ENCODE measurements at regions not wholly inside any gene's neighbourhood (a gene's known extent, or its start where the extent isn't known, plus 50 kb on each side); places are given as distances from the start of the nearest gene placed in this dataset.

DNA sequence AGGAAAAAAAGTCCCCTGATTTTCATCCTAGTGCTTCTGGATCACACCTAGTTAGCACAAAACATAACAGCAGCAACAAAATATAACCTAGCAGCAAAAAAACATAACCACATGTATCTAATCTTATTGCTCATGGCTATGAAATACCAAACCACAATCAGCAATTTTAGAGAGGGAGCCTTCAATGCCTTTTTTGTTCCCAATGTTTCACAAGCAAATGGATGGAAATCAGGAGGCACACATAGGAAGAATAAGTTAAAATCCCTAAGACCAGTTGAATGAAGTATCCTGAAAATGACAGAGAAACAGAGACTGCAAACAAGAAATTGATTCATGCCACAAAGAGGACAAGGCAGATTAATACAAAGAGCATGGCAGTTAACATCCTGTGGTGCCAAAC lies 361.6 kb downstream of the GPM6A start:
- DNase-seq, result no peak

GRCh38 chr4:175451238-175451965 lies 360.7 kb downstream of the GPM6A start:
- DNase-seq, result no peak

- DNase-seq, result peak; percentile 25
Measured at GRCh38 chr4:175453456-175453855, 358.6 kb downstream of the GPM6A start.

- no peak for DNase-seq
Measured at GRCh38 chr4:175456131-175456530, 355.9 kb downstream of the GPM6A start.

- DNase-seq, result no peak
Measured at GRCh38 chr4:175457956-175458355, 354.1 kb downstream of the GPM6A start.

DNA sequence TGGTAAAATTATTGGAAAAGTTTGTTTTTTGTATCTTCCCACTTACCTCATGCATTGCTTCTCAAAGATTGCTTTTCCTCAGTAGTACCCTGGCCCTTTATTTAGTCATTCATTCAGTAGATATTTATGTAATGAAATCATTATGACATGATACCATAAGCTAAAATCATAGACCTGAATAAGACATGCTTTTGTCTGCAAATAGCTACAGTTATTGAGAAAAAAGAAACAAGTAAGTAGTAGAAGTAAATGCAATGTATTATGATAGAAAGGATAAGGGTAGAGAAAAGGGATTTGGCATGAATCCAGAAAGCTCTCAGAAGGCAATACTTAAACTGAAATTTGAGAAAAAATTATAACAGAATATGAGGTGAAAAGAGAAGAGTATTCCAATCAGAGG lies 352.5 kb downstream of the GPM6A start:
- peak; percentile 5 for DNase-seq

GRCh38 chr4:175460414-175460813 lies 351.6 kb downstream of the GPM6A start:
- no peak for DNase-seq

DNA sequence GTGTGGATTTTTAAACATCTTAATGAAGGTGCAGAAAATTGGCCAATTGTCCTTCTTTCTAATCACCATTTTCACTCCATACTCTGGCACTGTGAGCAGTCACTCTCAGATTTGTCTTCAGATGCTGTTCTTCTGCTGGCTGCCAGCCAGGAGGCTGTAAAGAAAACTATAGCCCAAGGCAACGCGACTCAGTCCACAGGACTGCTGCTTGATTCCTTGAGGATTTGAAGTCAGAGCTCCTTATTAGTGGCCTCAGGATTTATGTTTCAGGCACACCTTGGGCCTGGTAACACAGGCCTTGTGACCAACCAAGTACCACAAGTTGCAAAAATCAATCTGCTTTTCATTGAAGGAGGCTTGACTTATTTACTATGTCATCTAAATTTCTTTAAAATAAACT lies 342.6 kb downstream of the GPM6A start:
- peak; percentile 78 for DNase-seq

DNA sequence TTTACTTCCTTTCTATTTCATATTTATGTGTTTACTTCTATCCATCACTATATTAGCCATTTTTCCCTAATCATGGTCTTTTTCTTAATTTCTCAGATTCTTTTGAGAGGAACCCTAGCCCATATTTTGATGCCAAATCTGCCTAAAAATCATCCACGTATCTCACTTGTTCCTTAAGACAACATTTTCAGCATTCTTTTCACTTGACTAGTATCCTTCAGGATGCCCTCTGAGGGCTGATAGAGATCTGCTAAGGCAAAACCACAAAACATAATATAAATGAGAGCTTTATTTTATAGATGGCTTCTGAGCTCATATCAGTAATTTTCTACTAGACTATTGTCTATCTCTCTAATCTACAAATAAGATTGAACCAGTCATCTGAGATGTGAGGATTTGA lies 341.9 kb downstream of the GPM6A start:
- DNase-seq, result peak; percentile 79

DNA sequence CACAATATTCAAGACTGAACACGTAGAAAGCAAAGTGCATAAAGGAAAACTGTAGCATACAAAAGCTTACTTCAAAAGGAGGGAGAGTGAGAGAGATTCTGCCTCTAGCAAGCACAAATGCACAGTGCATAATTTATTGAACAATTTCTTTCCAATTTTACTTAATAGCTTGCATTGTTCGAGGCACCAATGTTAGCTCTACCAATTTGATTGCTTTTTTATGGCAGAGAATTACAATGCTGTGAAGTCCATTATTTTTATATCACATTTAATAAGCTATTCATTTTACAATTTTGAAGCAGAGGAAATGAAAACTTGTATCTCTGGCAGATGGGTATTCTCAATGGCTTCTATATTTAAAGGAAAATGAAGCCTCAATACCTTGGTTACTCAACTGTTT lies 331.7 kb downstream of the GPM6A start:
- DNase-seq, result no peak

DNA sequence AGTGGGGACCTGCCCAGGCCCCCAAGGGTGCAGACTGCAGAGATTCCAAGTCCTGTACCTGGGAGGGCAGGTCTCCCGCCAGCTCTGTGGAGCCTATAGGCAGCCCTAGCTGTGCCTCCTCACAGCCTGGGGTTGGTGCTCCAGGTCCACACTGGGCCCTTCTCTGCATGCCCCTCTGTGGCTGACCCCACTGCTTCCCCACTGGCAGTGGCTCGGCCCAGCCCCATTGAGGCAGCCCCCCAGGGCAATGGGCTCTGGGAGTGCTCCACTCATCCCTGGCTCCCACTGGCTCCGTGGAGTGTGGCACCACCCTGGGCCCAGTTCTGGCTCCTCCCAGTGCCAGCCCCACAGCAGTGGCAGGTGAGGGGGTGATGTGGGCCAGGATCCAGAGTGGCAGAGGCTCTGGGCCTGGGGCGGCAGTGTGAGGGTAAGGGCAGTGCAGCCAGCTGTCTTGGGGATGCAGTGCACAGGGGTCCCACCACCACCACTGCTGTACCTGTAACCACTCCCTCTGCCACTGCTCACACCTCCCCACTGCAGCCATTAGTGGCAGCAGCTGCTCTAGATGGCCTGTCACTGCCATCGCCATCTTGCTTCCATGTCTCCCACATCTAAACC lies 312.2 kb downstream of the GPM6A start:
- no peak for DNase-seq

- peak; percentile 3 for DNase-seq
Measured at GRCh38 chr4:175504318-175504717, 307.7 kb downstream of the GPM6A start.

- DNase-seq, result no peak
Measured at GRCh38 chr4:175509320-175509719, 302.7 kb downstream of the GPM6A start.

GRCh38 chr4:175511861-175512260 lies 300.2 kb downstream of the GPM6A start:
- DNase-seq, result no peak

DNA sequence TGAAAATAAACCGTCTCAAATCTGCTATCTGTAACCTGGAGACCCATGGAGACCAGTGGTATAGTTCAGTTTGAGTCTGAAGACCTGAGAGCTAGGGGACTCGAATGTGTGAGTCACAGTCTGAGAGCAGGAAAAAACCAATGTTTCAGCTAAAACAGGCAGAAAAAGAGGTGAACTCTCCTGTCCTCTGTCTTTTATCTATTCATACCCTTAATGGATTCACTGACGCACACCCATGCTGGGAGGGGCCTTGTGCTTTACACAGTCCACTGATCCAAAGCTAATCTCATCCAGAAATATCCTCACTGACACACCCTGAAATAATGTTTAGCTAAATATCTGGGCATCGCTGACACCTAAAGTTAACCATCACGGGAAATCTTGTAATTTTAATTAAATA lies 297.9 kb downstream of the GPM6A start:
- DNase-seq, result no peak

- no peak for DNase-seq
Measured at GRCh38 chr4:175530655-175531054, 281.4 kb downstream of the GPM6A start.

DNA sequence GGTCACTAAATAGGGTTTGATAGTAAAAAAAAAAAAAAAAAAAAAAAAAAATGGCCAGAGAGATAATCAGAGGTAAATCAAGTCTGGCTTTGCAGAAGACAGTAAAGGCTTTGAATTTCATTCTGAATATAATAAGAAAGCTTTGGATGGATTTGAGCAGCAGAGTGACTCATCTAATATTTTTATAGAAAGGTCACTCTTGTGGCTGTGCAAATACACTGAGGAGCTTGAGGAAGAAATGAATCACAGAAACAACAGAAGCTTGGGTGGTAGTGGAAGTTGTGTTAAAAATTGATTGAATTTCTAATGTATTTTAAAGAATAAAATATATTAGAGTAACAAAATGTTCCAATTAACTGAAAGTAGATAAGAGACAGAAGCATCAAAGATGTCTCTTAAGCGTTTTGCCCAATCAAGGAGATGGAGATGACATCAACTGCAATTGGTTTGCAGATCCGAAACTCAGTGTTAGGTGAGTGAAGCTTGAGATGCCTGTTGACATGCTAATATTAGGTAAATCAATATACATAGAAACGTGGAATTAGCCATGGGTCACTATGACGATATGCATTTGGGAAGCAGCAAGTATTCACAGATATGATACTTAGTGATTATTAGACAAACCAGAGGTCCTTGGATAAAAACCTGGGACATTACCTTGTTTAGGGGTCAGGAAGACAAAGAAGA lies 280.5 kb downstream of the GPM6A start:
- peak; percentile 69 for DNase-seq

GRCh38 chr4:175536852-175537453 lies 275.1 kb downstream of the GPM6A start:
- peak; percentile 45 for DNase-seq

DNA sequence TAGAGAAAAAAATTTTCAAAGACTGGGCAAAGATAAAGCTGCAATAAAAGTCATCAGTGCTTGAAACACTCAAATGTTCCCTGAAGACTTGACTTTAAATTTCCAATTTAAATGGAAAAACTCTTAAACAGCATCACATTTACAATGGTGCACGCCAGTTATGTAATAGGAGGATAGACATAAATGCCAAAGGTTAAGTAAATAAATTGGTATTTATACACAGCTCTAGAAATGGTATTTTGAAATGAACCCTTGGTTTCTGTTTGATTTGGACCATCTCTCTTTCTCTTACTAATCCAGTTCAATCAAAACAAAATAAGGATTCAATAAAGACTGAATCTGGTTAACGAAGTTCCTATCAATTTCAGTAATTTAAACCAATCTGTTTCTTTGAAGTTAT lies 272.6 kb downstream of the GPM6A start:
- no peak for DNase-seq

DNA sequence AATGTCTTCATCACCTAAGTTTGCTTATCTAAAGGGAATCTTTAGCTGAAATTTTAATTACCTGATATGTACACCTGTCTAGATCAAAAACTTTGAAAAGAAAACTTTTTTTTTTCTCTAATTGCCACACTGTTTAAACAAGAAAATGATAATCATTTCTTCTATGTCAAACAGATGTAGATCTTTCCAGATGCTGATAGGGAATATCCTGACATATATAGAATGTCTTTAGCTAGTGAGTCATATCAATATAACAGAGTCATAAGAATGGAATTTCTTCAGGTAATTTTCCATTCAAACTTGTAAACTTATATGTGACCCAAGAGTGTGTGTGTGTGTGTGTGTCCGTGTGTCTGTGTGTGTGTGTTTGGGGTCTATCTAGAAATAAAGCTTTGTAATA lies 271.9 kb downstream of the GPM6A start:
- DNase-seq, result no peak

DNA sequence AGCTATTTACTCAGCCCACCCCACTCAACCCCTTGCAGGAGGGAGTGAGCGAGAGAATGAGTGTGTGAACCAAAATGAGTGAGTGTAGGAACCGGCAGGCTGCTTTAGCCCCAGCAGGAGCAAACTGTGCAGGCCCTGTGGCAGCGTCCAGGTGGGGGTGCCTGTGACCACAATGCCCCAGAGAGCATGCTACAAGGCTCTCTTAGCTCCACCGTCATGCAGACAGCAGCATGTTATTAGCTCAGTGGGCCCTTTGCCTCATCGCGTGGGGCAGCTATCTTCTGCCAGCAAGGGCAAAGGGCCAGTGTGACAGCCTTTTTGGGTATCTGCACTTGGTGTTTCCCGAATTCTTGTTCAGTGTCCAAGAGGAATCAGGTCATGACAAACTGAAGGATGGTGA lies 271.3 kb downstream of the GPM6A start:
- DNase-seq, result no peak

GRCh38 chr4:175542786-175543185 lies 269.3 kb downstream of the GPM6A start:
- peak; percentile 1 for DNase-seq

DNA sequence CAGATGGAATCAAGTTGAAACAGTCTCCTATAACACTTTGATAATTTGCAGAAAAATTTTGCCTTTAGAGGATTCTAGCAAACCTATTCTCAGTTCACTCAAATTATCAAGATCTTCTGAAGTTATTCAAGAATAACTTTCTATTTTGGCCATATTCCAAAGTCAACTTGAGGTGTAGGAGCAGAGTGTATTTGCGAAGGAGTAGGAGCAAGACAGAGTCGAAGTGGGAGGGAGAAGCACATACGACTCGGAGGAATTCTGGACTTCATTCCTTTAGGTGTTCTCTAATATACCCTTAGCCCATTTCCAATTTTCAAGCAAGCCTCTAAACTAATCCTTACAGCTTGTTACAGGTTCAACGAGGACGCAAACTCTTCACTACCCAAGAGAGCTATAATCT lies 252.9 kb downstream of the GPM6A start:
- no peak for DNase-seq

- DNase-seq, result no peak
Measured at GRCh38 chr4:175559526-175559925, 252.5 kb downstream of the GPM6A start.

Measured in EL (cell line).